ENCODE measurements at regions not wholly inside any gene's neighbourhood (a gene's known extent, or its start where the extent isn't known, plus 50 kb on each side); places are given as distances from the start of the nearest gene placed in this dataset.

GRCh38 chr12:84660139-84660538, 252.5 kb downstream of the SLC6A15 start:
- no peak for DNase-seq

- no peak for DNase-seq
Observed at GRCh38 chr12:84658877-84659276, 253.7 kb downstream of the SLC6A15 start.

GRCh38 chr12:84656705-84657104, 255.9 kb downstream of the SLC6A15 start:
- no peak for DNase-seq

GRCh38 chr12:84653482-84653881, 259.1 kb downstream of the SLC6A15 start:
- no peak for DNase-seq

- DNase-seq = no peak
Observed at GRCh38 chr12:84648425-84648824, 264.2 kb downstream of the SLC6A15 start.

- DNase-seq = no peak
Observed at GRCh38 chr12:84644908-84645307, 267.7 kb downstream of the SLC6A15 start.

GRCh38 chr12:84643993-84644392, 268.6 kb downstream of the SLC6A15 start:
- no peak for DNase-seq

GRCh38 chr12:84641940-84642545, 270.6 kb downstream of the SLC6A15 start:
- no peak for DNase-seq

- DNase-seq = no peak
Observed at GRCh38 chr12:84638811-84639368, 273.7 kb downstream of the SLC6A15 start.

GRCh38 chr12:84637926-84638325, 274.7 kb downstream of the SLC6A15 start:
- no peak for DNase-seq

- no peak for DNase-seq
Observed at GRCh38 chr12:84636801-84637290, 275.8 kb downstream of the SLC6A15 start.

GRCh38 chr12:84634526-84634925, 278.1 kb downstream of the SLC6A15 start:
- no peak for DNase-seq

GRCh38 chr12:84632556-84632955, 280.0 kb downstream of the SLC6A15 start:
- no peak for DNase-seq

GRCh38 chr12:84631020-84631419, 281.6 kb downstream of the SLC6A15 start:
- DNase-seq = no peak

- DNase-seq = no peak
Observed at GRCh38 chr12:84627593-84627992, 285.0 kb downstream of the SLC6A15 start.

- DNase-seq = no peak
Observed at GRCh38 chr12:84624601-84625000, 288.0 kb downstream of the SLC6A15 start.

- DNase-seq = no peak
Observed at GRCh38 chr12:84619053-84619571, 293.5 kb downstream of the SLC6A15 start.

GRCh38 chr12:84607170-84607819, 305.3 kb downstream of the SLC6A15 start:
- DNase-seq = no peak

GRCh38 chr12:84605983-84606382, 306.6 kb downstream of the SLC6A15 start:
- DNase-seq = no peak

- no peak for DNase-seq
Observed at GRCh38 chr12:84604551-84604950, 308.0 kb downstream of the SLC6A15 start.

- no peak for DNase-seq
Observed at GRCh38 chr12:84603484-84604248, 308.9 kb downstream of the SLC6A15 start.

GRCh38 chr12:84601483-84601882, 311.1 kb downstream of the SLC6A15 start:
- no peak for DNase-seq

GRCh38 chr12:84599539-84599938, 313.1 kb downstream of the SLC6A15 start:
- DNase-seq = no peak
